H1 (cell line): ENCODE measurements at regions not wholly inside any gene's neighbourhood (a gene's known extent, or its start where the extent isn't known, plus 50 kb on each side); places are given as distances from the start of the nearest gene placed in this dataset.

Source experiments
- CBX5 ChIP-seq: fragments of 300-800, 300-1000 bp; sonication (generic); IDR thresholded peaks from 2 replicates; pipeline ENCODE4 v1.7.1; 2016; ENCODE audit warnings: antibody characterized with exemption, low read length, low read depth
- EP300 ChIP-seq, 2 experiments: IDR thresholded peaks; 1 replicate in 1 of 2; 2 replicates in 1 of 2; pipeline ENCODE4 v1.6.1; 2011 to 2012; ENCODE audit warnings: low read depth in 2 of 2, low read length in 2 of 2, mild to moderate bottlenecking in 2 of 2, borderline replicate concordance in 1 of 2, inconsistent platforms in 1 of 2, moderate library complexity in 1 of 2
- FOSL1 ChIP-seq: IDR thresholded peaks from 2 replicates; pipeline ENCODE4 v1.6.1; 2011; ENCODE audit warnings: mild to moderate bottlenecking, low read depth, low read length, moderate library complexity; ENCODE audit not compliant: insufficient read depth
- GABPA ChIP-seq: IDR thresholded peaks from 2 replicates; pipeline ENCODE4 v1.6.1; 2011; ENCODE audit warnings: mild to moderate bottlenecking, low read length, moderate library complexity, borderline replicate concordance; ENCODE audit not compliant: insufficient read depth
- NANOG ChIP-seq: IDR thresholded peaks from 2 replicates; pipeline ENCODE4 v1.6.1; 2011; ENCODE audit warnings: low read length, low read depth, mild to moderate bottlenecking, inconsistent platforms; ENCODE audit not compliant: insufficient read depth, poor library complexity, severe bottlenecking
- NRF1 ChIP-seq: IDR thresholded peaks from 2 replicates; pipeline ENCODE4 v1.6.1; 2011; ENCODE audit warnings: mild to moderate bottlenecking, low read depth, low read length, improper control_type of control experiment
- RBBP5 ChIP-seq: IDR thresholded peaks from 2 replicates; pipeline ENCODE4 v1.7.1; 2012; ENCODE audit warnings: low read depth, mild to moderate bottlenecking, inconsistent platforms, low read length, moderate library complexity, borderline replicate concordance
- SUZ12 ChIP-seq: fragments of 200-600 bp; sonication (generic); IDR thresholded peaks from 2 replicates; pipeline ENCODE4 v1.6.1; 2012; ENCODE audit warnings: mild to moderate bottlenecking, inconsistent platforms, low read length, moderate library complexity, mixed read lengths
- TAF1 ChIP-seq: IDR thresholded peaks from 2 replicates; pipeline ENCODE4 v1.6.1; 2011; ENCODE audit warnings: mild to moderate bottlenecking, low read depth, low read length

DNA sequence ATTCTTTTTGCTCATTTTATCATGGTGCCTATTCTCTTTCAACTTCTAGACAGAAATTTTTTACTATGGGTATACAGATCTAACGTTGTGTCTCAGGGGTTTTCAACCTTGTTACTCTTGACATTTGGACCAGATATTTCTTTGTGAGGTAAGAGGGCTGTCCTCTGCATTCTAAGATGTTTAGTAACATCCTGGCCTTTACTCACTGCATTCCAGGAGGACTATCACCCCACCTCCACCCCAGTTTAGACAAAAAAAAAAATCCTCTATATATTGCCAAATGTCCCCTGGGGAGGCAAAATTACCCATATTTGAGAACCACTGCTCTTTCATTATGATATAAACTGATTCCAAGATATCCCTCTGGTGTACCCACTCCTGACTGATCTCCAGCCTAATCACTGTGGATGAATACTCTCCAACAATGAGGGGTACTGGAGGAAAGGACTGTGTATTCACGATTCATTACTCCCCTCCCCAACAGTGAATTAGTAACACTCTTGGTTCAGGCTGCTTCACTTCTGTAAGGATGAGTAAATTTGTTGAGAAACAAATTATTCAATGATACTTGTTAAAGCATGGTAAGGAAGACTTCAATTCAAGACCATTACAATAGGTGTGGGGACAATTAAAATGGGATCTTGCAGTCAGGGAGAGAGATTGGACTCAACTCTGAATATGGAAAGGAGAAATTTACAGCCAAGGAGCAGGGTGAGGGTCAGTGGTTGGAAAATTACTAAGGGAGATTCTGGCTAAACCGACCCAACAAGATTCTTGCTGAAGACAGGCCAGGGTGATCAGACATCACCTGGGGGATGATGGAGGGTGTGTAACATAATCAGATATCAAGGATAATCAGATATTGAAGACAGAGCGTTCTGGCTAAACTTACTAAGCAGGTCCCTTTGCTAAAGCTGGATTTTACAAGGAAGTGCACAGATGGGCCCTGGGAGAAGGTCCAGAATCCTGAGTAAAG is 123.8 kb upstream of the DAZL start (continued):
- TF ChIP-seq TAF1, result no peak
- TF ChIP-seq EP300 (IDR thresholded peaks at IDR 0.05; ENCODE audit: borderline replicate concordance in 1 of 2, low read depth in 2 of 2, low read length in 2 of 2), result no peak
- TF ChIP-seq NRF1, result no peak
- no peak for TF ChIP-seq SUZ12
- no peak for TF ChIP-seq CBX5
- TF ChIP-seq FOSL1, result no peak
- no peak for TF ChIP-seq GABPA
- no peak for TF ChIP-seq RBBP5
- TF ChIP-seq NANOG, result no peak
- TF ChIP-seq, all 59 proteins: peak for 0
